ENCODE measurements at regions not wholly inside any gene's neighbourhood (a gene's known extent, or its start where the extent isn't known, plus 50 kb on each side); places are given as distances from the start of the nearest gene placed in this dataset.
"Not testable (repeated sequence)": the region's sequence is repeated elsewhere in the genome, so short reads cannot be mapped to it uniquely, and the experiment has no call there.

DNA sequence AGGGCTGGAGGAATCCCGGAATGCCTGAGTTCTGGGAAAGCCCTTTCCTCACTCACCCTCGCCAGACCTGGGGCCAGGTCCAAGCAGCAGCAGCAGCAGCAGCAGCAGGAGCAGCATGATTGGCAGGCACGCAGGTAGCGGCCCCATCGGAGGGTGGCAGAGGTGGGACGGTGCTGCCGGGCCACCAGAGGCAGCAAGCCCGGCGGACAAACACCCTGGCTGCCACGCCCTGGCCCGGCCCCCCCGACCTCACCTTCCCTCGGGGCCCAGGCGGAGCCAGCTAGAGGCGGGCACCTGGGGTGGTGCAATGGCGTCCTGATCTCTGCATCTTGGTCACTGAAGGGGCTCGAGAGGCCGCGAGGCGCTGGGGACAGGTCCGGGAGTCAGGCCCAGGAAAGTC, 122.4 kb downstream of the LAT start:
- peaks cover 26 to 31% of the 10 kb centered on the region in 2 donors for H3K4me1 ChIP-seq (ENCODE audit: control insufficient read depth in 1 of 2, insufficient read depth in 2 of 2, low read length in 2 of 2)
- H2AFZ ChIP-seq (ENCODE audit: insufficient read depth, low read depth, low read length, poor library complexity, severe bottlenecking) = no peak overlapping the region
- Mint-ChIP-seq H3K9me3 (no peaks in the 10 kb centered on the region), H3K4me1 (peaks cover 25% of the 10 kb centered on the region), H3K27me3 (ENCODE audit: low read depth in 3 of 3) (peaks cover 0 to 3% (median 0%) of the 10 kb centered on the region in 3 donors), H3K4me3 (no peak overlapping the region), H3K27ac (peak overlapping the region in 6 of 7 donors; percentile 42 to 90 (median 83)), H3K36me3 (peaks cover 56 to 71% of the 10 kb centered on the region in 2 donors)
- no peaks in the 10 kb centered on the region for H3K27me3 ChIP-seq (ENCODE audit: control insufficient read depth in 2 of 2, insufficient read depth in 2 of 2, low read length in 2 of 2)
- 87% methylated on average over 13 of the region's 21 CpGs for WGBS (ENCODE audit: insufficient coverage)
- H3K36me3 ChIP-seq (replicated peaks in 1 of 2; ENCODE audit: control insufficient read depth in 1 of 2, insufficient read depth in 2 of 2, low read length in 2 of 2) = peaks cover 35 to 52% of the 10 kb centered on the region in 2 donors
- H3K9me3 ChIP-seq (replicated peaks in 1 of 2; ENCODE audit: control insufficient read depth in 1 of 2, insufficient read depth in 1 of 2, low read length in 2 of 2) = no peaks in the 10 kb centered on the region
- intact Hi-C loops (cut with micrococcal nuclease) = no loop called here
- H3K27ac ChIP-seq (ENCODE audit: low read depth in 1 of 2, low read length in 2 of 2) = peak overlapping the region in 1 of 2 donors; percentile 42
- TF ChIP-seq, protein P1, sequence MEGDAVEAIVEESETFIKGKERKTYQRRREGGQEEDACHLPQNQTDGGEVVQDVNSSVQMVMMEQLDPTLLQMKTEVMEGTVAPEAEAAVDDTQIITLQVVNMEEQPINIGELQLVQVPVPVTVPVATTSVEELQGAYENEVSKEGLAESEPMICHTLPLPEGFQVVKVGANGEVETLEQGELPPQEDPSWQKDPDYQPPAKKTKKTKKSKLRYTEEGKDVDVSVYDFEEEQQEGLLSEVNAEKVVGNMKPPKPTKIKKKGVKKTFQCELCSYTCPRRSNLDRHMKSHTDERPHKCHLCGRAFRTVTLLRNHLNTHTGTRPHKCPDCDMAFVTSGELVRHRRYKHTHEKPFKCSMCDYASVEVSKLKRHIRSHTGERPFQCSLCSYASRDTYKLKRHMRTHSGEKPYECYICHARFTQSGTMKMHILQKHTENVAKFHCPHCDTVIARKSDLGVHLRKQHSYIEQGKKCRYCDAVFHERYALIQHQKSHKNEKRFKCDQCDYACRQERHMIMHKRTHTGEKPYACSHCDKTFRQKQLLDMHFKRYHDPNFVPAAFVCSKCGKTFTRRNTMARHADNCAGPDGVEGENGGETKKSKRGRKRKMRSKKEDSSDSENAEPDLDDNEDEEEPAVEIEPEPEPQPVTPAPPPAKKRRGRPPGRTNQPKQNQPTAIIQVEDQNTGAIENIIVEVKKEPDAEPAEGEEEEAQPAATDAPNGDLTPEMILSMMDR (IDR thresholded peaks at IDR 0.05) = no peak
- DNase-seq = no peak
- no peak overlapping the region for H3K4me3 ChIP-seq (replicated peaks in 1 of 3; ENCODE audit: low read depth in 2 of 3, low read length in 3 of 3)
- H3K79me2 ChIP-seq (ENCODE audit: insufficient read depth, low read length) = no peaks in the 10 kb centered on the region
- H4K20me1 ChIP-seq (ENCODE audit: insufficient read depth, low read length) = no peaks in the 10 kb centered on the region
- H3K9ac ChIP-seq (ENCODE audit: insufficient read depth, low read length, poor library complexity, severe bottlenecking) = no peak overlapping the region
- no peak overlapping the region for H3K4me2 ChIP-seq (replicated peaks; ENCODE audit: extremely low read depth, low read length, poor library complexity, severe bottlenecking)

DNA sequence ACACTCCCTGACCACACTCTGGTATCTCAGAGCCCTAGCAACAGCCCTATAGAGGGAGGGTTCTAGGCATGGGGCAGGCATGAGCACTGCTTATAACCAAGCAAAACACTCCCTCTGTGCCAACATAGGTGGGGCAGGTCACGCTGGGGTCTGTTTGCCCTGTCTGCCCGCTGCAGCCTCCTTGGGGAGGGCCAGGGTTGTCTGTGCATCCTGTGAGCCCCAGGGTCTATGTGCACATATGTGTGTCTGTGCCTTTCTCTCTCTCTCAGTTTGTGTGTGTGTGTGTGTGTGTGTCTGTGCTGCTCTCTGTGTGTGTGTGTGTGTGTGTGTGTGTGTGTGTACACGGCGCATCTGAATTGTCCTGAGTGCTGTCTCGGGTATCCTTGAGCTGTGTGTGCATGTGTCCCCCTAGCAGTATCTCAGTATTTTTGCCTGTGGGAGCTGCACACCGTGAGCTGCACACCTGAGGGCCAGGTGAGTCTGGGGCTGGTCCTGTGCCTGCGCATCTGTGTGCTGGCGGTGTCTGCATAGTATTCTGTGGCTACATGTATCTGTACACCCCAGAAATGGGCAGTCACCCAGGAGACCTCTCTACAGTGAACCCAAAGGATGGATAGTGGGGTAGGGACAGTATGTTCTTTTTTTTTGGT, 121.5 kb downstream of the LAT start:
- DNase-seq; H3K27ac ChIP-seq (ENCODE audit: low read depth in 1 of 2, low read length in 2 of 2); H3K27me3 ChIP-seq (ENCODE audit: control insufficient read depth in 2 of 2, insufficient read depth in 2 of 2, low read length in 2 of 2); intact Hi-C loops (cut with micrococcal nuclease); H3K9ac ChIP-seq (ENCODE audit: insufficient read depth, low read length, poor library complexity, severe bottlenecking); H3K79me2 ChIP-seq (ENCODE audit: insufficient read depth, low read length); H2AFZ ChIP-seq (ENCODE audit: insufficient read depth, low read depth, low read length, poor library complexity, severe bottlenecking); H4K20me1 ChIP-seq (ENCODE audit: insufficient read depth, low read length); H3K4me3 ChIP-seq (replicated peaks in 1 of 3; ENCODE audit: low read depth in 2 of 3, low read length in 3 of 3); H3K9me3 Mint-ChIP-seq; H3K4me2 ChIP-seq (replicated peaks; ENCODE audit: extremely low read depth, low read length, poor library complexity, severe bottlenecking); H3K4me3 Mint-ChIP-seq; H3K9me3 ChIP-seq (replicated peaks in 1 of 2; ENCODE audit: control insufficient read depth in 1 of 2, insufficient read depth in 1 of 2, low read length in 2 of 2); H3K27me3 Mint-ChIP-seq (ENCODE audit: low read depth in 3 of 3): not testable (repeated sequence)
- H3K4me1 Mint-ChIP-seq = peaks cover 25% of the 10 kb centered on the region
- 80% methylated on average over 1 of the region's 8 CpGs for WGBS (ENCODE audit: insufficient coverage)
- peaks cover 26 to 31% of the 10 kb centered on the region in 2 donors for H3K4me1 ChIP-seq (ENCODE audit: control insufficient read depth in 1 of 2, insufficient read depth in 2 of 2, low read length in 2 of 2)
- H3K36me3 ChIP-seq (replicated peaks in 1 of 2; ENCODE audit: control insufficient read depth in 1 of 2, insufficient read depth in 2 of 2, low read length in 2 of 2) = peaks cover 31 to 45% of the 10 kb centered on the region in 2 donors
- peaks cover 56 to 72% of the 10 kb centered on the region in 2 donors for H3K36me3 Mint-ChIP-seq
- peak overlapping the region in 5 of 7 donors; percentile 13 to 72 (median 62) for H3K27ac Mint-ChIP-seq

DNA sequence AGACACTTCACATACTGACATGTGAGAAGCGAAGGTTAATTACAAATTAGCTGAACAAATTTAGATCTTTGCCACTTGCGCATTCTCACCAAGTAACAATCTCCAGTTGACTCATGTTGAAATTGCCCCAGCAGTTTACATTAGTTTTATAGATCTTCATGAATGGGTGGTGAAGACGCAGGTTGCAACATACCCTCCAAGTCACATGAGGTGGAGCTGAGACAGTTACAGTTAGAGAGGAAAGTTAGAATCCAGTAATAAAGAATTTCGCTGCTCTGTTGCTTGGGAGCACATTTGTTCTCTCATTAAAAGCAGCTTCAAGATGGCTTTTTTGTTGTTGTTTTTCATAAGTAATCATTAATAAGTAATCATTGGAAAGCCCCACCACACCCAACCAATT, 119.7 kb downstream of the LAT start:
- H3K27me3 Mint-ChIP-seq (ENCODE audit: low read depth in 3 of 3); H4K20me1 ChIP-seq (ENCODE audit: insufficient read depth, low read length); H3K9ac ChIP-seq (ENCODE audit: insufficient read depth, low read length, poor library complexity, severe bottlenecking); H2AFZ ChIP-seq (ENCODE audit: insufficient read depth, low read depth, low read length, poor library complexity, severe bottlenecking); H3K27me3 ChIP-seq (ENCODE audit: control insufficient read depth in 2 of 2, insufficient read depth in 2 of 2, low read length in 2 of 2); H3K4me3 Mint-ChIP-seq; H3K79me2 ChIP-seq (ENCODE audit: insufficient read depth, low read length); H3K9me3 Mint-ChIP-seq; H3K4me3 ChIP-seq (replicated peaks in 1 of 3; ENCODE audit: low read depth in 2 of 3, low read length in 3 of 3); H3K9me3 ChIP-seq (replicated peaks in 1 of 2; ENCODE audit: control insufficient read depth in 1 of 2, insufficient read depth in 1 of 2, low read length in 2 of 2); H3K4me2 ChIP-seq (replicated peaks; ENCODE audit: extremely low read depth, low read length, poor library complexity, severe bottlenecking); intact Hi-C loops (cut with micrococcal nuclease): not testable (repeated sequence)
- Histone ChIP-seq H3K36me3 (replicated peaks in 1 of 2; ENCODE audit: control insufficient read depth in 1 of 2, insufficient read depth in 2 of 2, low read length in 2 of 2) (peaks cover 21 to 27% of the 10 kb centered on the region in 2 donors), H3K27ac (ENCODE audit: low read depth in 1 of 2, low read length in 2 of 2) (peak overlapping the region in 1 of 2 donors; percentile 17), H3K4me1 (ENCODE audit: control insufficient read depth in 1 of 2, insufficient read depth in 2 of 2, low read length in 2 of 2) (peaks cover 26 to 31% of the 10 kb centered on the region in 2 donors)
- H3K27ac Mint-ChIP-seq = peak overlapping the region in 5 of 7 donors; percentile 36 to 84 (median 53)
- peaks cover 25% of the 10 kb centered on the region for H3K4me1 Mint-ChIP-seq
- peaks cover 45 to 60% of the 10 kb centered on the region in 2 donors for H3K36me3 Mint-ChIP-seq
- WGBS (ENCODE audit: insufficient coverage) = no CpG with 5 or more reads among the region's 4 CpGs
- peak; percentile 41 to 71 (median 55) for DNase-seq

DNA sequence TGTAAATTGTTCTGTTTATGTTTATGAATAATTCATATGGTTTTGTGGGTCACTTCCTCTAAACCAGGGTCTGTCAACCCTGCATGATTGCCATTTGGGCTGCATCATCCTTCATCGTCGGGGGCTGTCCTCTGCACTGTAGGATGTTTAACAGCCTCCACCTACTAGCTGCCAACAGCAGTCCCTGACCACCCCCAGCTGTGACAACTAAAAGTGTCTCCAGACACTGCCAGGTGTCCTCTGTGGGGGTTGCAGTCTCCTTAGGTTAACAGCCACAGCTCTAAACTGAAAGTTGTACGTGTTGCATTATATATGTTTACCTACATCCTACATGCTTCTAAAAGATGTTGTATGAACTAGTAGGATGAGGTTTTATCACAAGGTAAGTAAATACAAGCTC, 113.1 kb downstream of the LAT start:
- H3K27ac Mint-ChIP-seq; H3K27me3 ChIP-seq (ENCODE audit: control insufficient read depth in 2 of 2, insufficient read depth in 2 of 2, low read length in 2 of 2); H3K9me3 Mint-ChIP-seq; H4K20me1 ChIP-seq (ENCODE audit: insufficient read depth, low read length); H3K27me3 Mint-ChIP-seq (ENCODE audit: low read depth in 3 of 3); H3K79me2 ChIP-seq (ENCODE audit: insufficient read depth, low read length); H3K27ac ChIP-seq (ENCODE audit: low read depth in 1 of 2, low read length in 2 of 2); H3K9me3 ChIP-seq (replicated peaks in 1 of 2; ENCODE audit: control insufficient read depth in 1 of 2, insufficient read depth in 1 of 2, low read length in 2 of 2); H3K4me1 Mint-ChIP-seq; intact Hi-C loops (cut with micrococcal nuclease); H2AFZ ChIP-seq (ENCODE audit: insufficient read depth, low read depth, low read length, poor library complexity, severe bottlenecking); H3K4me1 ChIP-seq (ENCODE audit: control insufficient read depth in 1 of 2, insufficient read depth in 2 of 2, low read length in 2 of 2); H3K9ac ChIP-seq (ENCODE audit: insufficient read depth, low read length, poor library complexity, severe bottlenecking); H3K4me2 ChIP-seq (replicated peaks; ENCODE audit: extremely low read depth, low read length, poor library complexity, severe bottlenecking); H3K4me3 Mint-ChIP-seq; DNase-seq; H3K4me3 ChIP-seq (replicated peaks in 1 of 3; ENCODE audit: low read depth in 2 of 3, low read length in 3 of 3): not testable (repeated sequence)
- peaks cover 9 to 19% of the 10 kb centered on the region in 2 donors for H3K36me3 ChIP-seq (replicated peaks in 1 of 2; ENCODE audit: control insufficient read depth in 1 of 2, insufficient read depth in 2 of 2, low read length in 2 of 2)
- no CpG with 5 or more reads among the region's 3 CpGs for WGBS (ENCODE audit: insufficient coverage)
- H3K36me3 Mint-ChIP-seq = peaks cover 30 to 40% of the 10 kb centered on the region in 2 donors
